ENCODE measurements at regions not wholly inside any gene's neighbourhood (a gene's known extent, or its start where the extent isn't known, plus 50 kb on each side); places are given as distances from the start of the nearest gene placed in this dataset.

DNA sequence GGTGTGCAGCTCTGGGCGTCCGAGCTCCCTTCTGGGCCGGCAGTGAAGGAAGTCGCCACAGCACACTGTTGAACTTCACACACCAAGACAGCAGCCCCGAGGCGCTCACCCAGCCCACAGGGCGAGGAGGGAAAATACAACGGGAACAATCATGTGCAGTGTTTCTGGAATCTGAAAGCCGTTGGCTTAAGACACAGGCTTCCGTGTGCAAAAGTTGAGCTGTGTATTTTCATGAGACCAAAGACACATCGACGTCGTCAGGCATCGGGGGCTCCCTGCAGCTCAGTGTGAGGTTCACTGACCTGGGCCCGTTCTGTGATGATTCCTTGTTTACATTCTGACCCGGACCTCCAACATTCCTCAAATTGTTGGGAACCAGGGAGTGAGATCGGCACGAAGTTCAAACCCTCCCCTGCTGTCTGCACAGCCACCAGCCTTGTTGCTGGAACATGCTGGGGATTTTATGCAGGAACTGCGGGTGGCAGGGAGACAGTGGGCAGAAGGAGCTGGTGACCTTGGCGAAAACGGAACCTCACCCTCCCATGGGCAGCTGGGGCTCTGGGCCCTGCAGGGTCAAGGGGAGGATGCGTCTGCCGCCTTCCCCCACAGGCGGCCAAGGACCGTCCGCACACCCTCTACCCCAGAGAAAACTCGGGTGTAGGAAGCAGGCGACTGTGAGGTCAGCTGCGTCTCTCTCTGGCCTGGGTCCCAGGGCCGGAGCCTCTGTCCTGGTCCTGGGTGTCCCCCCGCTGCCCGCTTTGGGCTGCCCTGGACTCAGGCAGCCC is 72.2 kb downstream of the METRNL start:
- peak in 1 of 3 donors; percentile 67 for DNase-seq
- Histone ChIP-seq H3K27ac (ENCODE audit: low read length) (no peak overlapping the region), H3K4me1 (ENCODE audit: control insufficient read depth, insufficient read depth, low read length) (no peaks in the 10 kb centered on the region), H3K9me3 (ENCODE audit: control insufficient read depth, low read length) (no peaks in the 10 kb centered on the region), H3K4me3 (ENCODE audit: low read length) (no peak overlapping the region), H3K27me3 (ENCODE audit: control insufficient read depth, insufficient read depth) (no peaks in the 10 kb centered on the region)
- ATAC-seq: no peak
- intact Hi-C loops (cut with DNase I): no loop called here
- 66% methylated on average over 32 of the region's 32 CpGs for WGBS

- WGBS: 92% methylated on average over 31 of the region's 31 CpGs
- DNase-seq: no peak
Observed at GRCh38 chr17:83152227-83152744, 72.9 kb downstream of the METRNL start.

GRCh38 chr17:83152745-83153611 is 73.6 kb downstream of the METRNL start:
- H3K4me1 ChIP-seq (ENCODE audit: control insufficient read depth, insufficient read depth, low read length): no peaks in the 10 kb centered on the region
- no peak overlapping the region for H3K27ac ChIP-seq (ENCODE audit: low read length)
- no peaks in the 10 kb centered on the region for H3K27me3 ChIP-seq (ENCODE audit: control insufficient read depth, insufficient read depth)
- intact Hi-C loops (cut with DNase I): no loop called here
- peak; percentile 69 to 89 (median 89) for DNase-seq
- 80% methylated on average over 64 of the region's 64 CpGs for WGBS
- H3K4me3 ChIP-seq (ENCODE audit: low read length): no peak overlapping the region
- no peaks in the 10 kb centered on the region for H3K9me3 ChIP-seq (ENCODE audit: control insufficient read depth, low read length)
- ATAC-seq: peak; percentile 7 to 19

More at GRCh38 chr17:83152227-83152744, 72.9 kb downstream of the METRNL start:
- no peaks in the 10 kb centered on the region for H3K4me1 ChIP-seq (ENCODE audit: control insufficient read depth, insufficient read depth, low read length)
- no peaks in the 10 kb centered on the region for H3K27me3 ChIP-seq (ENCODE audit: control insufficient read depth, insufficient read depth)
- intact Hi-C loops (cut with DNase I): no loop called here
- H3K4me3 ChIP-seq (ENCODE audit: low read length): no peak overlapping the region
- ATAC-seq: no peak
- no peak overlapping the region for H3K27ac ChIP-seq (ENCODE audit: low read length)
- H3K9me3 ChIP-seq (ENCODE audit: control insufficient read depth, low read length): no peaks in the 10 kb centered on the region

DNA sequence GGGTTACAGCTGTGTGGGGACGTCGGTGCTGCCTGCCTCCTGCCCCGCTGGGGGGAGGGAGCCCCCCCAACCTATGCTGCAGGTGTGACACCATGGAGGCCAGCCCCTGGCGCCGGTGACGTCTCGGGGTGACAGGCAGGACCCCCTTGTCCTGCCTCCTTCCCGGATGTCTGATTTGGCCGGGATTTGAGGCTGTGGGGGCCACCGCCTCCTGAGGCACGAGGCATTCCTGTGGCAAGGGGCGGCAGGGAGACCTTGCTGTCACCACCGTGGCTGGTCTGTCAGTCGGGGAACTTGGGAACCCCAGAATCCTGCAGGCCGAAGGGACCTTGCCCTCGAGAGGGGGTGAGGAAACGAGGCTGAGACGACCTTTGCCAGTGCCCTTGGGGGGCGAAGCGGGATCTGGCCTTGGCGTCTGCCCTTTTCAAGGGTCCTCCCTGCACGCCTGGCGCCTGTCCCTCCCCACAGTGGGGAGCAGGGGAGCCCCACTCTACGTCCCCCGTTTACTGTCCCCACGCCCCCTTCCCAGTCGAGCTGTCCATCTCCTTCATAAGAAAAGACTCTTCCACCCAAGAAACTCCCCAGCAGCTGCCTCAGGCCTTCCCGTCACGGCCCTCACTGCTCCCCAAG is 74.4 kb downstream of the METRNL start:
- ATAC-seq: peak; percentile 6 to 10
- H3K9me3 ChIP-seq (ENCODE audit: control insufficient read depth, low read length): no peaks in the 10 kb centered on the region
- 88% methylated on average over 29 of the region's 29 CpGs for WGBS
- intact Hi-C loops (cut with DNase I): no loop called here
- no peak overlapping the region for H3K4me3 ChIP-seq (ENCODE audit: low read length)
- no peak for DNase-seq
- no peaks in the 10 kb centered on the region for H3K27me3 ChIP-seq (ENCODE audit: control insufficient read depth, insufficient read depth)
- no peaks in the 10 kb centered on the region for H3K4me1 ChIP-seq (ENCODE audit: control insufficient read depth, insufficient read depth, low read length)
- H3K27ac ChIP-seq (ENCODE audit: low read length): no peak overlapping the region

- H3K27ac ChIP-seq (ENCODE audit: low read length): no peak overlapping the region
- H3K27me3 ChIP-seq (ENCODE audit: control insufficient read depth, insufficient read depth): no peaks in the 10 kb centered on the region
- ATAC-seq (no peak), DNase-seq (no peak)
- no peaks in the 10 kb centered on the region for H3K9me3 ChIP-seq (ENCODE audit: control insufficient read depth, low read length)
- H3K4me1 ChIP-seq (ENCODE audit: control insufficient read depth, insufficient read depth, low read length): no peaks in the 10 kb centered on the region
- 72% methylated on average over 9 of the region's 9 CpGs for WGBS
- no peak overlapping the region for H3K4me3 ChIP-seq (ENCODE audit: low read length)
- intact Hi-C loops (cut with DNase I): no loop called here
Observed at GRCh38 chr17:83154311-83155127, 75.1 kb downstream of the METRNL start.

- Histone ChIP-seq H3K4me1 (ENCODE audit: control insufficient read depth, insufficient read depth, low read length) (no peaks in the 10 kb centered on the region), H3K27ac (ENCODE audit: low read length) (no peak overlapping the region), H3K4me3 (ENCODE audit: low read length) (no peak overlapping the region), H3K9me3 (ENCODE audit: control insufficient read depth, low read length) (no peaks in the 10 kb centered on the region), H3K27me3 (ENCODE audit: control insufficient read depth, insufficient read depth) (no peaks in the 10 kb centered on the region)
- DNase-seq (peak in 1 of 3 donors; percentile 51), ATAC-seq (no peak)
- intact Hi-C loops (cut with DNase I): no loop called here
- 75% methylated on average over 32 of the region's 32 CpGs for WGBS
Observed at GRCh38 chr17:83155128-83156121, 76.0 kb downstream of the METRNL start.

GRCh38 chr17:83156408-83156807 is 77.0 kb downstream of the METRNL start:
- ATAC-seq (no peak), DNase-seq (no peak)
- Histone ChIP-seq H3K9me3 (ENCODE audit: control insufficient read depth, low read length) (no peaks in the 10 kb centered on the region), H3K4me1 (ENCODE audit: control insufficient read depth, insufficient read depth, low read length) (no peaks in the 10 kb centered on the region), H3K27ac (ENCODE audit: low read length) (no peak overlapping the region), H3K4me3 (ENCODE audit: low read length) (no peak overlapping the region), H3K27me3 (ENCODE audit: control insufficient read depth, insufficient read depth) (no peaks in the 10 kb centered on the region)
- 94% methylated on average over 11 of the region's 11 CpGs for WGBS
- intact Hi-C loops (cut with DNase I): no loop called here

- ATAC-seq (no peak), DNase-seq (no peak)
- no peak overlapping the region for H3K27ac ChIP-seq (ENCODE audit: low read length)
- H3K27me3 ChIP-seq (ENCODE audit: control insufficient read depth, insufficient read depth): no peaks in the 10 kb centered on the region
- intact Hi-C loops (cut with DNase I): no loop called here
- WGBS: 88% methylated on average over 19 of the region's 19 CpGs
- no peak overlapping the region for H3K4me3 ChIP-seq (ENCODE audit: low read length)
- no peaks in the 10 kb centered on the region for H3K9me3 ChIP-seq (ENCODE audit: control insufficient read depth, low read length)
- no peaks in the 10 kb centered on the region for H3K4me1 ChIP-seq (ENCODE audit: control insufficient read depth, insufficient read depth, low read length)
Observed at GRCh38 chr17:83159204-83160049, 80.0 kb downstream of the METRNL start.

Data from right cardiac atrium (tissue), 5 donors.